Keratinocyte (primary cell): ENCODE measurements at regions not wholly inside any gene's neighbourhood (a gene's known extent, or its start where the extent isn't known, plus 50 kb on each side); places are given as distances from the start of the nearest gene placed in this dataset.

Experiments used
- CTCF ChIP-seq, 3 experiments: IDR thresholded peaks in 1 of 3; conservative IDR thresholded peaks in 1 of 3; optimal IDR thresholded peaks in 1 of 3; 2 replicates in 2 of 3; 3 replicates in 1 of 3; pipeline versions ENCODE3 to v1.5.1; 2011; ENCODE audit warnings: low read length in 3 of 3, mild to moderate bottlenecking in 3 of 3, moderate library complexity in 2 of 3, control low read depth in 1 of 3, inconsistent platforms in 1 of 3; ENCODE audit not compliant: insufficient read depth in 2 of 3; ENCODE audit errors: extremely low read depth in 1 of 3
- EZH2 ChIP-seq: IDR thresholded peaks from one replicate; pipeline ENCODE4 v1.6.1; 2012; ENCODE audit warnings: inconsistent platforms, mild to moderate bottlenecking, low read length, moderate library complexity

- TF ChIP-seq CTCF (optimal IDR thresholded peaks at IDR 0.05 in 1 of 3, IDR thresholded peaks at IDR 0.05 in 1 of 3, conservative IDR thresholded peaks at IDR 0.05 in 1 of 3; ENCODE audit: extremely low read depth in 1 of 3, insufficient read depth in 2 of 3, low read length in 3 of 3) (no peak), EZH2 (no peak)
Measured at GRCh38 chr5:74403771-74404170, 236.8 kb downstream of the ENC1 start.
